Right atrium auricular region (tissue), 2 donors: ENCODE measurements at regions not wholly inside any gene's neighbourhood (a gene's known extent, or its start where the extent isn't known, plus 50 kb on each side); places are given as distances from the start of the nearest gene placed in this dataset.

ENCODE experiments used
- DNase-seq: peaks from one replicate; pipeline ENCODE4 v3.0.0-alpha.2; 2019; ENCODE audit warnings: low spot score
- H3K27ac ChIP-seq, 2 donors: fragments of 200-600 bp; sonication (generic); 1 replicate in 1 of 2; 2 replicates in 1 of 2; pipeline ENCODE4 v1.5.1; 2016 to 2019
- H3K27me3 ChIP-seq, 2 donors: fragments of 200-600 bp; sonication (generic); one replicate each; pipeline versions ENCODE4 v1.5.1 to v1.6.0; 2017 to 2019
- H3K36me3 ChIP-seq: fragments of 200-600 bp; sonication (generic); one replicate; pipeline ENCODE4 v1.5.1; 2016
- H3K4me1 ChIP-seq, 2 donors: fragments of 200-600 bp; sonication (generic); one replicate each; pipeline versions ENCODE4 v1.5.1 to v1.6.0; 2017 to 2019
- H3K4me3 ChIP-seq, 2 donors: fragments of 200-600 bp; sonication (generic); 1 replicate in 1 of 2; 2 replicates in 1 of 2; pipeline ENCODE4 v1.5.1; 2017 to 2019; ENCODE audit warnings: mild to moderate bottlenecking in 1 of 2, moderate library complexity in 1 of 2
- H3K9me3 ChIP-seq, 2 donors: fragments of 200-600 bp; sonication (generic); one replicate each; pipeline ENCODE4 v1.5.1; 2019
- CTCF ChIP-seq, 2 donors: fragments of 200-600 bp; sonication (generic); IDR thresholded peaks; one replicate each; pipeline ENCODE4 v1.5.1; 2019; ENCODE audit warnings: antibody characterized with exemption in 2 of 2

- Histone ChIP-seq H3K27ac (no peak overlapping the region), H3K9me3 (peaks cover 0 to 4% of the 10 kb centered on the region in 2 donors), H3K27me3 (no peaks in the 10 kb centered on the region), H3K4me1 (no peaks in the 10 kb centered on the region), H3K4me3 (no peak overlapping the region), H3K36me3 (no peaks in the 10 kb centered on the region)
- DNase-seq: no peak
- TF ChIP-seq CTCF (IDR thresholded peaks at IDR 0.05): no peak
Measured at GRCh38 chr16:55265926-55266325, 58.1 kb upstream of the IRX6 start.

GRCh38 chr16:55271945-55272513 is 52.0 kb upstream of the IRX6 start:
- H3K4me1 ChIP-seq: no peaks in the 10 kb centered on the region
- H3K9me3 ChIP-seq: no peaks in the 10 kb centered on the region
- DNase-seq: no peak
- H3K27me3 ChIP-seq: no peaks in the 10 kb centered on the region
- H3K4me3 ChIP-seq: no peak overlapping the region
- TF ChIP-seq CTCF (IDR thresholded peaks at IDR 0.05): no peak
- H3K36me3 ChIP-seq: no peaks in the 10 kb centered on the region
- no peak overlapping the region for H3K27ac ChIP-seq

- Histone ChIP-seq H3K27me3 (no peaks in the 10 kb centered on the region), H3K4me3 (no peak overlapping the region), H3K36me3 (no peaks in the 10 kb centered on the region), H3K27ac (no peak overlapping the region), H3K4me1 (no peaks in the 10 kb centered on the region), H3K9me3 (no peaks in the 10 kb centered on the region)
- no peak for DNase-seq
- TF ChIP-seq CTCF (IDR thresholded peaks at IDR 0.05): no peak
Measured at GRCh38 chr16:55272744-55273143, 51.3 kb upstream of the IRX6 start.

GRCh38 chr16:55273356-55273755 is 50.6 kb upstream of the IRX6 start:
- no peak for TF ChIP-seq CTCF (IDR thresholded peaks at IDR 0.05)
- Histone ChIP-seq H3K4me1 (no peaks in the 10 kb centered on the region), H3K27ac (no peak overlapping the region), H3K27me3 (no peaks in the 10 kb centered on the region), H3K36me3 (no peaks in the 10 kb centered on the region), H3K4me3 (no peak overlapping the region), H3K9me3 (no peaks in the 10 kb centered on the region)
- no peak for DNase-seq

- no peak for TF ChIP-seq CTCF (IDR thresholded peaks at IDR 0.05)
- Histone ChIP-seq H3K4me1 (no peaks in the 10 kb centered on the region), H3K27ac (no peak overlapping the region), H3K9me3 (no peaks in the 10 kb centered on the region), H3K36me3 (no peaks in the 10 kb centered on the region), H3K27me3 (no peaks in the 10 kb centered on the region), H3K4me3 (no peak overlapping the region)
- DNase-seq: no peak
Measured at GRCh38 chr16:55273959-55274358, 50.0 kb upstream of the IRX6 start.
